H9 (cell line): ENCODE measurements at regions not wholly inside any gene's neighbourhood (a gene's known extent, or its start where the extent isn't known, plus 50 kb on each side); places are given as distances from the start of the nearest gene placed in this dataset.

Experiments
- DNase-seq: peaks from one replicate; pipeline ENCODE4 v3.0.0-alpha.2; 2017
- H2AFZ ChIP-seq: one replicate; pipeline ENCODE4 v1.6.1; 2013; ENCODE audit warnings: mild to moderate bottlenecking, low read length, control low read depth, moderate library complexity
- H2AK5ac ChIP-seq: 2 replicates; pipeline ENCODE4 v1.6.1; 2013; ENCODE audit warnings: low read length, control low read depth, mixed read lengths; ENCODE audit not compliant: insufficient read length
- H2BK120ac ChIP-seq: one replicate; pipeline ENCODE4 v1.6.1; 2013; ENCODE audit warnings: low read depth, mild to moderate bottlenecking, low read length, control low read depth, inconsistent platforms; ENCODE audit not compliant: poor library complexity, severe bottlenecking
- H2BK12ac ChIP-seq: 2 replicates; pipeline ENCODE4 v1.6.1; 2013; ENCODE audit warnings: low read length, control low read depth, mixed read lengths, low read depth; ENCODE audit not compliant: insufficient read length
- H2BK15ac ChIP-seq: 2 replicates; pipeline ENCODE4 v1.6.1; 2013; ENCODE audit warnings: low read depth, low read length, control low read depth
- H2BK20ac ChIP-seq: one replicate; pipeline ENCODE4 v1.6.1; 2013; ENCODE audit warnings: low read depth, mild to moderate bottlenecking, low read length, control low read depth, inconsistent platforms; ENCODE audit not compliant: poor library complexity, severe bottlenecking
- H2BK5ac ChIP-seq: 2 replicates; pipeline ENCODE4 v1.6.1; 2013; ENCODE audit warnings: low read length, control low read depth, mixed read lengths; ENCODE audit not compliant: insufficient read length
- H3K14ac ChIP-seq: 2 replicates; pipeline ENCODE4 v1.6.1; 2013; ENCODE audit warnings: low read length, control low read depth; ENCODE audit not compliant: insufficient read depth
- H3K18ac ChIP-seq: 2 replicates; pipeline ENCODE4 v1.6.1; 2013; ENCODE audit warnings: low read depth, mild to moderate bottlenecking, mixed read lengths, low read length, control low read depth; ENCODE audit not compliant: insufficient read length
- H3K23ac ChIP-seq: 2 replicates; pipeline ENCODE4 v1.6.1; 2013; ENCODE audit warnings: low read length, control low read depth, mixed read lengths, low read depth; ENCODE audit not compliant: insufficient read length
- H3K23me2 ChIP-seq: 2 replicates; pipeline ENCODE4 v1.6.1; 2013; ENCODE audit warnings: low read depth, mild to moderate bottlenecking, mixed read lengths, low read length, control low read depth; ENCODE audit not compliant: insufficient read length, poor library complexity, severe bottlenecking
- H3K27ac ChIP-seq: 2 replicates; pipeline ENCODE4 v1.5.1; 2013; ENCODE audit warnings: low read length, control low read depth, mixed read lengths, low read depth; ENCODE audit not compliant: insufficient read length
- H3K27me3 ChIP-seq: 2 replicates; pipeline ENCODE4 v1.6.1; 2013; ENCODE audit warnings: low read length, control low read depth, inconsistent platforms; ENCODE audit not compliant: insufficient read depth
- H3K4ac ChIP-seq: 2 replicates; pipeline ENCODE4 v1.6.1; 2013; ENCODE audit warnings: low read depth, mild to moderate bottlenecking, control low read depth, inconsistent platforms, low read length, moderate library complexity
- H3K4me1 ChIP-seq: 2 replicates; pipeline ENCODE4 v1.6.1; 2013; ENCODE audit warnings: low read length, control low read depth, inconsistent platforms; ENCODE audit not compliant: insufficient read depth
- H3K4me2 ChIP-seq: 2 replicates; pipeline ENCODE4 v1.6.1; 2013; ENCODE audit warnings: low read length, control low read depth, mixed read lengths; ENCODE audit not compliant: insufficient read length, insufficient read depth
- H3K56ac ChIP-seq: 2 replicates; pipeline ENCODE4 v1.6.1; 2013; ENCODE audit warnings: low read depth, mild to moderate bottlenecking, mixed read lengths, low read length, control low read depth; ENCODE audit not compliant: insufficient read length
- H3K79me1 ChIP-seq: 2 replicates; pipeline ENCODE4 v1.6.1; 2013; ENCODE audit warnings: low read depth, mild to moderate bottlenecking, moderate library complexity, low read length, control low read depth, inconsistent platforms; ENCODE audit not compliant: insufficient read depth, poor library complexity, severe bottlenecking
- H3K79me2 ChIP-seq: 2 replicates; pipeline ENCODE4 v1.6.1; 2013; ENCODE audit warnings: low read length, control low read depth, inconsistent platforms; ENCODE audit not compliant: insufficient read depth
- H3K9ac ChIP-seq: 2 replicates; pipeline ENCODE4 v1.6.1; 2013; ENCODE audit warnings: low read length, control low read depth, mixed read lengths; ENCODE audit not compliant: insufficient read length; ENCODE audit errors: extremely low read depth
- H3K9me3 ChIP-seq: one replicate; pipeline ENCODE4 v1.6.1; 2013; ENCODE audit warnings: low read depth, low read length, inconsistent platforms; ENCODE audit not compliant: control insufficient read depth
- H3T11ph ChIP-seq: one replicate; pipeline ENCODE4 v1.6.1; 2013; ENCODE audit warnings: mild to moderate bottlenecking, low read length, control low read depth, inconsistent platforms
- H4K20me1 ChIP-seq: one replicate; pipeline ENCODE4 v1.6.1; 2013; ENCODE audit not compliant: control insufficient read depth, insufficient read length, insufficient read depth
- H4K5ac ChIP-seq: 2 replicates; pipeline ENCODE4 v1.6.1; 2013; ENCODE audit warnings: low read depth, mild to moderate bottlenecking, mixed read lengths, low read length, control low read depth; ENCODE audit not compliant: insufficient read length
- H4K8ac ChIP-seq: replicated peaks from 2 replicates; pipeline ENCODE4 v1.6.1; 2013; ENCODE audit warnings: low read length, control low read depth, mixed read lengths, low read depth; ENCODE audit not compliant: insufficient read length
- H4K91ac ChIP-seq: 2 replicates; pipeline ENCODE4 v1.6.1; 2013; ENCODE audit warnings: low read depth, mild to moderate bottlenecking, moderate library complexity, mixed read lengths, low read length, control low read depth; ENCODE audit not compliant: insufficient read length
- H3K27ac Mint-ChIP-seq, 3 experiments: 2 replicates in 2 of 3; 3 replicates in 1 of 3; pipeline ENCODE4 v1.8.0; 2020 to 2021; ENCODE audit warnings: mixed read lengths in 3 of 3, mild to moderate bottlenecking in 1 of 3, moderate library complexity in 1 of 3
- H3K27me3 Mint-ChIP-seq: 2 replicates; pipeline ENCODE4 v1.8.0; 2021; ENCODE audit warnings: low read depth, mild to moderate bottlenecking, moderate library complexity, mixed read lengths
- H3K36me3 Mint-ChIP-seq, 3 experiments: 2 replicates in 2 of 3; 3 replicates in 1 of 3; pipeline ENCODE4 v1.8.0; 2020 to 2021; ENCODE audit warnings: low read depth in 3 of 3, mixed read lengths in 3 of 3; ENCODE audit not compliant: insufficient read depth in 1 of 3
- H3K4me1 Mint-ChIP-seq, 2 experiments: 2 replicates each; pipeline ENCODE4 v1.8.0; 2020; ENCODE audit warnings: mixed read lengths in 2 of 2
- H3K4me3 Mint-ChIP-seq, 2 experiments: 2 replicates in 1 of 2; 3 replicates in 1 of 2; pipeline ENCODE4 v1.8.0; 2020 to 2021; ENCODE audit warnings: mild to moderate bottlenecking in 2 of 2, mixed read lengths in 2 of 2, moderate library complexity in 1 of 2
- H3K9me3 Mint-ChIP-seq, 2 experiments: 2 replicates in 1 of 2; 3 replicates in 1 of 2; pipeline ENCODE4 v1.8.0; 2020; ENCODE audit warnings: mild to moderate bottlenecking in 2 of 2, mixed read lengths in 2 of 2, moderate library complexity in 1 of 2
- WGBS: extraction: QIAGEN DNeasy Blood & Tissue Kit; methylation state at CpG from one replicate; pipeline ENCODE4 v1.1.7; 2013; ENCODE audit warnings: missing lambda C conversion rate, low lambda C conversion rate, mixed read lengths; ENCODE audit not compliant: insufficient read length; ENCODE audit errors: extremely low coverage; 5-methylcytosine and 5-hydroxymethylcytosine counted together
- TF ChIP-seq, protein P1 (sequence below): fragments of 200-600 bp; sonication (generic); conservative IDR thresholded peaks from 3 replicates; pipeline ENCODE4 v1.8.0; 2021; ENCODE audit warnings: antibody characterized with exemption, mild to moderate bottlenecking

DNA sequence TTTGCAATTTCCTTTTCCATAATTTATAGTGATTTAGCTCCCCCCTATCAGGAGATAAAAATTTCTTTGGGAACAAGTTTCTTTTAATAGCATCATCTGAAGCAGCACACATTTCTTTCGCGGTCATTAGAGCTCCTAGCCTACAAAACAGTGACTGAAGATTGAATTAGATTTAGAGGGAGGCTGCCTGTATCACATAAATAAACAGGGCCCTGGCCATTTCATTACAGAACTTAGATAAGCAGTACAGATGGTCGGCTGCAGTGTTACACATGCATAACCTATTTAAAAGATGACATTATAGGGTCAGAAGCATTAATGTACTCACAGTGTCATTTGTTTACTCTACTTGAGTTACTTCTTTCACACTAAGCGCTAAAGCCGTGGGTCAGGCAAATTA, 81.4 kb upstream of the SLC25A26 start:
- TF ChIP-seq, protein P1, sequence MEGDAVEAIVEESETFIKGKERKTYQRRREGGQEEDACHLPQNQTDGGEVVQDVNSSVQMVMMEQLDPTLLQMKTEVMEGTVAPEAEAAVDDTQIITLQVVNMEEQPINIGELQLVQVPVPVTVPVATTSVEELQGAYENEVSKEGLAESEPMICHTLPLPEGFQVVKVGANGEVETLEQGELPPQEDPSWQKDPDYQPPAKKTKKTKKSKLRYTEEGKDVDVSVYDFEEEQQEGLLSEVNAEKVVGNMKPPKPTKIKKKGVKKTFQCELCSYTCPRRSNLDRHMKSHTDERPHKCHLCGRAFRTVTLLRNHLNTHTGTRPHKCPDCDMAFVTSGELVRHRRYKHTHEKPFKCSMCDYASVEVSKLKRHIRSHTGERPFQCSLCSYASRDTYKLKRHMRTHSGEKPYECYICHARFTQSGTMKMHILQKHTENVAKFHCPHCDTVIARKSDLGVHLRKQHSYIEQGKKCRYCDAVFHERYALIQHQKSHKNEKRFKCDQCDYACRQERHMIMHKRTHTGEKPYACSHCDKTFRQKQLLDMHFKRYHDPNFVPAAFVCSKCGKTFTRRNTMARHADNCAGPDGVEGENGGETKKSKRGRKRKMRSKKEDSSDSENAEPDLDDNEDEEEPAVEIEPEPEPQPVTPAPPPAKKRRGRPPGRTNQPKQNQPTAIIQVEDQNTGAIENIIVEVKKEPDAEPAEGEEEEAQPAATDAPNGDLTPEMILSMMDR = no peak
- H2BK120ac ChIP-seq = no peak overlapping the region
- Mint-ChIP-seq H3K27ac (no peak overlapping the region), H3K27me3 (no peaks in the 10 kb centered on the region), H3K9me3 (peaks cover 6 to 10% of the 10 kb centered on the region in 2 experiments), H3K4me3 (no peak overlapping the region), H3K36me3 (peaks cover 0 to 10% (median 2%) of the 10 kb centered on the region in 3 experiments; a peak in 3 of 7 replicates), H3K4me1 (peaks cover 22 to 23% of the 10 kb centered on the region in 2 experiments)
- no peak overlapping the region for H2BK12ac ChIP-seq
- no peak overlapping the region for H2BK5ac ChIP-seq
- no peaks in the 10 kb centered on the region for H4K20me1 ChIP-seq
- no peak for DNase-seq
- no peaks in the 10 kb centered on the region for H3K79me1 ChIP-seq
- no CpG with 5 or more reads among the region's 5 CpGs for WGBS
- no peak overlapping the region for H4K5ac ChIP-seq
- H3K23me2 ChIP-seq = no peaks in the 10 kb centered on the region
- H3K4me1 ChIP-seq = no peaks in the 10 kb centered on the region; the same call in 1 of the 2 replicates
- no peak overlapping the region for H3K4ac ChIP-seq
- H2BK15ac ChIP-seq = no peak overlapping the region
- H3K18ac ChIP-seq = no peak overlapping the region
- H3T11ph ChIP-seq = no peak overlapping the region
- H3K27me3 ChIP-seq = no peaks in the 10 kb centered on the region
- H4K8ac ChIP-seq = no peak overlapping the region
- no peak overlapping the region for H3K56ac ChIP-seq
- no peaks in the 10 kb centered on the region for H3K79me2 ChIP-seq
- no peak overlapping the region for H3K14ac ChIP-seq
- no peak overlapping the region for H2AFZ ChIP-seq
- H3K27ac ChIP-seq = no peak overlapping the region
- H2BK20ac ChIP-seq = no peak overlapping the region
- H3K9ac ChIP-seq = no peak overlapping the region
- H3K4me2 ChIP-seq = no peak overlapping the region
- no peak overlapping the region for H2AK5ac ChIP-seq
- no peak overlapping the region for H4K91ac ChIP-seq
- no peaks in the 10 kb centered on the region for H3K9me3 ChIP-seq
- H3K23ac ChIP-seq = no peak overlapping the region
